IMR-90 (cell line): ENCODE measurements at regions not wholly inside any gene's neighbourhood (a gene's known extent, or its start where the extent isn't known, plus 50 kb on each side); places are given as distances from the start of the nearest gene placed in this dataset.

Experiments used
- BHLHE40 ChIP-seq: fragments of 150-350 bp; IDR thresholded peaks from 2 replicates; pipeline ENCODE4 v1.6.1; 2016; ENCODE audit warnings: mild to moderate bottlenecking, low read depth, low read length
- CHD1 ChIP-seq: IDR thresholded peaks from 2 replicates; pipeline ENCODE4 v1.6.1; 2012; ENCODE audit warnings: low read depth, low read length, improper control_type of control experiment
- ELK1 ChIP-seq: fragments of 150-350 bp; IDR thresholded peaks from 2 replicates; pipeline ENCODE4 v1.6.1; 2016; ENCODE audit warnings: low read depth, mild to moderate bottlenecking, low read length, moderate library complexity, borderline replicate concordance
- FOS ChIP-seq: fragments of 150-350 bp; IDR thresholded peaks from 2 replicates; pipeline ENCODE4 v1.6.1; 2016; ENCODE audit warnings: low read depth, low read length
- MAFK ChIP-seq: IDR thresholded peaks from 2 replicates; pipeline ENCODE4 v1.6.1; 2012; ENCODE audit warnings: low read depth, low read length, improper control_type of control experiment
- MAZ ChIP-seq: IDR thresholded peaks from 2 replicates; pipeline ENCODE4 v1.6.1; 2012; ENCODE audit warnings: low read depth, mild to moderate bottlenecking, low read length, improper control_type of control experiment, moderate library complexity, borderline replicate concordance
- POLR2A ChIP-seq: IDR thresholded peaks from 2 replicates; pipeline ENCODE4 v1.6.1; 2012; ENCODE audit warnings: mild to moderate bottlenecking, low read depth, low read length
- RAD21 ChIP-seq: IDR thresholded peaks from 2 replicates; pipeline ENCODE4 v1.6.1; 2012; ENCODE audit warnings: low read length, improper control_type of control experiment
- RCOR1 ChIP-seq: IDR thresholded peaks from 2 replicates; pipeline ENCODE4 v1.6.1; 2012; ENCODE audit warnings: mild to moderate bottlenecking, low read length, improper control_type of control experiment; ENCODE audit not compliant: insufficient replicate concordance
- RFX5 ChIP-seq: IDR thresholded peaks from 2 replicates; pipeline ENCODE4 v1.8.0; 2012; ENCODE audit warnings: low read depth, mild to moderate bottlenecking, low read length, moderate library complexity
- SMC3 ChIP-seq: fragments of 150-350 bp; IDR thresholded peaks from 2 replicates; pipeline ENCODE4 v1.6.1; 2016; ENCODE audit warnings: low read depth, mild to moderate bottlenecking, antibody characterized with exemption, low read length, moderate library complexity
- TF ChIP-seq, protein P1 (sequence below): conservative IDR thresholded peaks from 2 replicates; pipeline ENCODE4 v1.5.1; 2012; ENCODE audit warnings: mild to moderate bottlenecking, low read depth, low read length, improper control_type of control experiment

DNA sequence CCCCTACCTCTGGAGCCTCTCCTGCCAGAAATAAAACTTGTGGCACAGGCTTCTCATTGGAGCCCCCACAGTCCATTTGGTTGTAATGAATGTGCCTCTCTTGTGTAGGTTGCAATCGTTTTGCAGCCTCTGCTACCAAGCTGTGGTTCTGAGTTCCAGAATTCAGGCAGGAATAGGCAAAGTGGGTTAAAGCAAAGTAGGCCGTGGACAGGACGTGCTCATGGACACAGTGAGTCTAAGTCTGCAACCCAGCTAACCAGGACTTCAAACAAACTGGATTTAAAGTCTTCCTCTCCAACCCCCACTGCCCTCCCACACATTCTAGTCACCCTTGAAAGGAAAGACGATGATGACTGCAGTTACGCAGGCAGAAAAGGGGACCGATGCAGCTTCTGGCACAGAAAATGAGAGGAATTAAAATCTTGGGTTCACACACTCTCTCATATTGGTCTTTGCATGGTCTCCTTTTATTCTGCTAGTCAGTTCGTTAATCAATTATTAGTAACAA, 260.0 kb downstream of the PIK3R1 start:
- TF ChIP-seq BHLHE40: no peak
- TF ChIP-seq, protein P1, sequence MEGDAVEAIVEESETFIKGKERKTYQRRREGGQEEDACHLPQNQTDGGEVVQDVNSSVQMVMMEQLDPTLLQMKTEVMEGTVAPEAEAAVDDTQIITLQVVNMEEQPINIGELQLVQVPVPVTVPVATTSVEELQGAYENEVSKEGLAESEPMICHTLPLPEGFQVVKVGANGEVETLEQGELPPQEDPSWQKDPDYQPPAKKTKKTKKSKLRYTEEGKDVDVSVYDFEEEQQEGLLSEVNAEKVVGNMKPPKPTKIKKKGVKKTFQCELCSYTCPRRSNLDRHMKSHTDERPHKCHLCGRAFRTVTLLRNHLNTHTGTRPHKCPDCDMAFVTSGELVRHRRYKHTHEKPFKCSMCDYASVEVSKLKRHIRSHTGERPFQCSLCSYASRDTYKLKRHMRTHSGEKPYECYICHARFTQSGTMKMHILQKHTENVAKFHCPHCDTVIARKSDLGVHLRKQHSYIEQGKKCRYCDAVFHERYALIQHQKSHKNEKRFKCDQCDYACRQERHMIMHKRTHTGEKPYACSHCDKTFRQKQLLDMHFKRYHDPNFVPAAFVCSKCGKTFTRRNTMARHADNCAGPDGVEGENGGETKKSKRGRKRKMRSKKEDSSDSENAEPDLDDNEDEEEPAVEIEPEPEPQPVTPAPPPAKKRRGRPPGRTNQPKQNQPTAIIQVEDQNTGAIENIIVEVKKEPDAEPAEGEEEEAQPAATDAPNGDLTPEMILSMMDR: no peak
- no peak for TF ChIP-seq POLR2A
- no peak for TF ChIP-seq FOS
- TF ChIP-seq SMC3: no peak
- no peak for TF ChIP-seq ELK1
- TF ChIP-seq RAD21: no peak
- TF ChIP-seq CHD1: no peak
- no peak for TF ChIP-seq MAFK
- no peak for TF ChIP-seq RFX5
- no peak for TF ChIP-seq MAZ
- TF ChIP-seq RCOR1: no peak
